ENCODE measurements at regions not wholly inside any gene's neighbourhood (a gene's known extent, or its start where the extent isn't known, plus 50 kb on each side); places are given as distances from the start of the nearest gene placed in this dataset.

GRCh38 chr5:1730487-1730847 lies 69.2 kb downstream of the MRPL36 start:
- H3K27me3 ChIP-seq (ENCODE audit: control insufficient read depth, insufficient read depth, low read length) = peaks cover 14% of the 10 kb centered on the region
- H3K4me3 ChIP-seq (ENCODE audit: low read depth, low read length) = no peak overlapping the region
- no peak overlapping the region for H3K27ac ChIP-seq (ENCODE audit: low read depth, low read length)
- no peaks in the 10 kb centered on the region for H3K36me3 ChIP-seq (ENCODE audit: control insufficient read depth, insufficient read depth, low read length)
- peaks cover 9% of the 10 kb centered on the region for H3K4me1 ChIP-seq (ENCODE audit: control insufficient read depth, insufficient read depth, low read length)
- H3K9me3 ChIP-seq (ENCODE audit: control insufficient read depth, insufficient read depth, low read depth, low read length) = no peaks in the 10 kb centered on the region
- H3K9ac ChIP-seq (ENCODE audit: low read length) = no peak overlapping the region

GRCh38 chr5:1729641-1730486 lies 69.8 kb downstream of the MRPL36 start:
- H3K36me3 ChIP-seq (ENCODE audit: control insufficient read depth, insufficient read depth, low read length) = no peaks in the 10 kb centered on the region
- no peak overlapping the region for H3K27ac ChIP-seq (ENCODE audit: low read depth, low read length)
- no peak overlapping the region for H3K9ac ChIP-seq (ENCODE audit: low read length)
- no peak overlapping the region for H3K4me3 ChIP-seq (ENCODE audit: low read depth, low read length)
- H3K9me3 ChIP-seq (ENCODE audit: control insufficient read depth, insufficient read depth, low read depth, low read length) = no peaks in the 10 kb centered on the region
- H3K27me3 ChIP-seq (ENCODE audit: control insufficient read depth, insufficient read depth, low read length) = peaks cover 9% of the 10 kb centered on the region; the same call in 1 of the 2 replicates
- H3K4me1 ChIP-seq (ENCODE audit: control insufficient read depth, insufficient read depth, low read length) = peaks cover 15% of the 10 kb centered on the region

- Histone ChIP-seq H3K4me1 (ENCODE audit: control insufficient read depth, insufficient read depth, low read length) (peaks cover 19% of the 10 kb centered on the region), H3K27me3 (ENCODE audit: control insufficient read depth, insufficient read depth, low read length) (peaks cover 9% of the 10 kb centered on the region; the same call in 1 of the 2 replicates), H3K9me3 (ENCODE audit: control insufficient read depth, insufficient read depth, low read depth, low read length) (no peaks in the 10 kb centered on the region), H3K27ac (ENCODE audit: low read depth, low read length) (no peak overlapping the region), H3K4me3 (ENCODE audit: low read depth, low read length) (no peak overlapping the region), H3K36me3 (ENCODE audit: control insufficient read depth, insufficient read depth, low read length) (no peaks in the 10 kb centered on the region), H3K9ac (ENCODE audit: low read length) (no peak overlapping the region)
Measured at GRCh38 chr5:1728846-1729245, 70.8 kb downstream of the MRPL36 start.

GRCh38 chr5:1727571-1727970 lies 72.1 kb downstream of the MRPL36 start:
- no peak overlapping the region for H3K4me3 ChIP-seq (ENCODE audit: low read depth, low read length)
- H3K4me1 ChIP-seq (ENCODE audit: control insufficient read depth, insufficient read depth, low read length) = peaks cover 19% of the 10 kb centered on the region
- no peaks in the 10 kb centered on the region for H3K9me3 ChIP-seq (ENCODE audit: control insufficient read depth, insufficient read depth, low read depth, low read length)
- peaks cover 9% of the 10 kb centered on the region; the same call in 1 of the 2 replicates for H3K27me3 ChIP-seq (ENCODE audit: control insufficient read depth, insufficient read depth, low read length)
- H3K9ac ChIP-seq (ENCODE audit: low read length) = no peak overlapping the region
- no peak overlapping the region for H3K27ac ChIP-seq (ENCODE audit: low read depth, low read length)
- H3K36me3 ChIP-seq (ENCODE audit: control insufficient read depth, insufficient read depth, low read length) = no peaks in the 10 kb centered on the region

- peaks cover 9% of the 10 kb centered on the region; the same call in 1 of the 2 replicates for H3K27me3 ChIP-seq (ENCODE audit: control insufficient read depth, insufficient read depth, low read length)
- H3K4me1 ChIP-seq (ENCODE audit: control insufficient read depth, insufficient read depth, low read length) = peaks cover 19% of the 10 kb centered on the region
- H3K9me3 ChIP-seq (ENCODE audit: control insufficient read depth, insufficient read depth, low read depth, low read length) = no peaks in the 10 kb centered on the region
- H3K27ac ChIP-seq (ENCODE audit: low read depth, low read length) = no peak overlapping the region
- H3K9ac ChIP-seq (ENCODE audit: low read length) = no peak overlapping the region
- H3K36me3 ChIP-seq (ENCODE audit: control insufficient read depth, insufficient read depth, low read length) = no peaks in the 10 kb centered on the region
- no peak overlapping the region for H3K4me3 ChIP-seq (ENCODE audit: low read depth, low read length)
Measured at GRCh38 chr5:1726956-1727355, 72.7 kb downstream of the MRPL36 start.

GRCh38 chr5:1726469-1726865 lies 73.2 kb downstream of the MRPL36 start:
- Histone ChIP-seq H3K36me3 (ENCODE audit: control insufficient read depth, insufficient read depth, low read length) (no peaks in the 10 kb centered on the region), H3K9me3 (ENCODE audit: control insufficient read depth, insufficient read depth, low read depth, low read length) (no peaks in the 10 kb centered on the region), H3K9ac (ENCODE audit: low read length) (no peak overlapping the region), H3K4me3 (ENCODE audit: low read depth, low read length) (no peak overlapping the region), H3K27ac (ENCODE audit: low read depth, low read length) (no peak overlapping the region), H3K4me1 (ENCODE audit: control insufficient read depth, insufficient read depth, low read length) (peaks cover 19% of the 10 kb centered on the region), H3K27me3 (ENCODE audit: control insufficient read depth, insufficient read depth, low read length) (peaks cover 9% of the 10 kb centered on the region; the same call in 1 of the 2 replicates)

GRCh38 chr5:1725641-1726468 lies 73.8 kb downstream of the MRPL36 start:
- peaks cover 9% of the 10 kb centered on the region; the same call in 1 of the 2 replicates for H3K27me3 ChIP-seq (ENCODE audit: control insufficient read depth, insufficient read depth, low read length)
- H3K4me3 ChIP-seq (ENCODE audit: low read depth, low read length) = peak overlapping the region; percentile 38
- H3K4me1 ChIP-seq (ENCODE audit: control insufficient read depth, insufficient read depth, low read length) = peaks cover 19% of the 10 kb centered on the region
- H3K36me3 ChIP-seq (ENCODE audit: control insufficient read depth, insufficient read depth, low read length) = no peaks in the 10 kb centered on the region
- no peaks in the 10 kb centered on the region for H3K9me3 ChIP-seq (ENCODE audit: control insufficient read depth, insufficient read depth, low read depth, low read length)
- no peak overlapping the region for H3K9ac ChIP-seq (ENCODE audit: low read length)
- no peak overlapping the region for H3K27ac ChIP-seq (ENCODE audit: low read depth, low read length)

- H3K9ac ChIP-seq (ENCODE audit: low read length) = peak overlapping the region; percentile 7
Measured at GRCh38 chr5:1724822-1725602, 74.6 kb downstream of the MRPL36 start.

GRCh38 chr5:1723957-1724821 lies 75.4 kb downstream of the MRPL36 start:
- H3K4me3 ChIP-seq (ENCODE audit: low read depth, low read length) = peak overlapping the region; percentile 3; the same call in 1 of the 2 replicates
- no peak overlapping the region for H3K27ac ChIP-seq (ENCODE audit: low read depth, low read length)
- H3K9ac ChIP-seq (ENCODE audit: low read length) = no peak overlapping the region
- H3K9me3 ChIP-seq (ENCODE audit: control insufficient read depth, insufficient read depth, low read depth, low read length) = peaks cover 8% of the 10 kb centered on the region
- H3K27me3 ChIP-seq (ENCODE audit: control insufficient read depth, insufficient read depth, low read length) = peaks cover 13% of the 10 kb centered on the region; the same call in 1 of the 2 replicates
- H3K4me1 ChIP-seq (ENCODE audit: control insufficient read depth, insufficient read depth, low read length) = peaks cover 19% of the 10 kb centered on the region
- no peaks in the 10 kb centered on the region for H3K36me3 ChIP-seq (ENCODE audit: control insufficient read depth, insufficient read depth, low read length)

More at GRCh38 chr5:1724822-1725602, 74.6 kb downstream of the MRPL36 start:
- Histone ChIP-seq H3K4me3 (ENCODE audit: low read depth, low read length) (peak overlapping the region; percentile 38), H3K36me3 (ENCODE audit: control insufficient read depth, insufficient read depth, low read length) (no peaks in the 10 kb centered on the region), H3K9me3 (ENCODE audit: control insufficient read depth, insufficient read depth, low read depth, low read length) (no peaks in the 10 kb centered on the region), H3K27ac (ENCODE audit: low read depth, low read length) (no peak overlapping the region), H3K4me1 (ENCODE audit: control insufficient read depth, insufficient read depth, low read length) (peaks cover 19% of the 10 kb centered on the region), H3K27me3 (ENCODE audit: control insufficient read depth, insufficient read depth, low read length) (peaks cover 13% of the 10 kb centered on the region; the same call in 1 of the 2 replicates)

- Histone ChIP-seq H3K9me3 (ENCODE audit: control insufficient read depth, insufficient read depth, low read depth, low read length) (peaks cover 14% of the 10 kb centered on the region), H3K4me1 (ENCODE audit: control insufficient read depth, insufficient read depth, low read length) (peaks cover 19% of the 10 kb centered on the region), H3K4me3 (ENCODE audit: low read depth, low read length) (no peak overlapping the region), H3K9ac (ENCODE audit: low read length) (no peak overlapping the region), H3K27me3 (ENCODE audit: control insufficient read depth, insufficient read depth, low read length) (peaks cover 13% of the 10 kb centered on the region; the same call in 1 of the 2 replicates), H3K36me3 (ENCODE audit: control insufficient read depth, insufficient read depth, low read length) (no peaks in the 10 kb centered on the region), H3K27ac (ENCODE audit: low read depth, low read length) (no peak overlapping the region)
Measured at GRCh38 chr5:1723476-1723875, 76.2 kb downstream of the MRPL36 start.

All from HUES6 (cell line).